ENCODE measurements at regions not wholly inside any gene's neighbourhood (a gene's known extent, or its start where the extent isn't known, plus 50 kb on each side); places are given as distances from the start of the nearest gene placed in this dataset.

GRCh38 chr3:28019740-28020139, 221.7 kb upstream of the CMC1 start:
- H3K27ac ChIP-seq = no peak overlapping the region
- TF ChIP-seq CTCF (IDR thresholded peaks at IDR 0.05; ENCODE audit: low read depth, low read length) = no peak
- no peaks in the 10 kb centered on the region for H3K36me3 ChIP-seq
- no peaks in the 10 kb centered on the region for H3K4me1 ChIP-seq (ENCODE audit: low read depth)
- no peak for DNase-seq (ENCODE audit: low read depth in 1 of 2, low spot score in 1 of 2)
- no peaks in the 10 kb centered on the region for H3K27me3 ChIP-seq
- H3K4me3 ChIP-seq = no peak overlapping the region
- H3K9me3 ChIP-seq (ENCODE audit: low read depth) = no peaks in the 10 kb centered on the region

- no peak overlapping the region for H3K27ac ChIP-seq
- H3K4me3 ChIP-seq = no peak overlapping the region
- H3K9me3 ChIP-seq (ENCODE audit: low read depth) = no peaks in the 10 kb centered on the region
- no peaks in the 10 kb centered on the region for H3K4me1 ChIP-seq (ENCODE audit: low read depth)
- no peak for DNase-seq (ENCODE audit: low read depth in 1 of 2, low spot score in 1 of 2)
- no peaks in the 10 kb centered on the region for H3K27me3 ChIP-seq
- H3K36me3 ChIP-seq = no peaks in the 10 kb centered on the region
- TF ChIP-seq CTCF (IDR thresholded peaks at IDR 0.05; ENCODE audit: low read depth, low read length) = no peak
These were observed 218.5 kb upstream of the CMC1 start for GRCh38 chr3:28022916-28023315.

GRCh38 chr3:28028554-28028953, 212.9 kb upstream of the CMC1 start:
- H3K4me3 ChIP-seq = no peak overlapping the region
- no peaks in the 10 kb centered on the region for H3K36me3 ChIP-seq
- no peaks in the 10 kb centered on the region for H3K4me1 ChIP-seq (ENCODE audit: low read depth)
- no peak for TF ChIP-seq CTCF (IDR thresholded peaks at IDR 0.05; ENCODE audit: low read depth, low read length)
- DNase-seq (ENCODE audit: low read depth in 1 of 2, low spot score in 1 of 2) = no peak
- H3K9me3 ChIP-seq (ENCODE audit: low read depth) = no peaks in the 10 kb centered on the region
- no peaks in the 10 kb centered on the region for H3K27me3 ChIP-seq
- no peak overlapping the region for H3K27ac ChIP-seq

GRCh38 chr3:28033059-28033784, 208.2 kb upstream of the CMC1 start:
- H3K27me3 ChIP-seq = no peaks in the 10 kb centered on the region
- TF ChIP-seq CTCF (IDR thresholded peaks at IDR 0.05; ENCODE audit: low read depth, low read length) = no peak
- no peak overlapping the region for H3K27ac ChIP-seq
- DNase-seq (ENCODE audit: low read depth in 1 of 2, low spot score in 1 of 2) = no peak
- H3K36me3 ChIP-seq = no peaks in the 10 kb centered on the region
- H3K4me3 ChIP-seq = no peak overlapping the region
- H3K4me1 ChIP-seq (ENCODE audit: low read depth) = no peaks in the 10 kb centered on the region
- no peaks in the 10 kb centered on the region for H3K9me3 ChIP-seq (ENCODE audit: low read depth)

GRCh38 chr3:28036599-28037575, 204.5 kb upstream of the CMC1 start:
- no peak for DNase-seq (ENCODE audit: low read depth in 1 of 2, low spot score in 1 of 2)
- no peak for TF ChIP-seq CTCF (IDR thresholded peaks at IDR 0.05; ENCODE audit: low read depth, low read length)
- H3K27ac ChIP-seq = no peak overlapping the region
- no peaks in the 10 kb centered on the region for H3K4me1 ChIP-seq (ENCODE audit: low read depth)
- no peaks in the 10 kb centered on the region for H3K36me3 ChIP-seq
- H3K4me3 ChIP-seq = no peak overlapping the region
- H3K9me3 ChIP-seq (ENCODE audit: low read depth) = no peaks in the 10 kb centered on the region
- H3K27me3 ChIP-seq = no peaks in the 10 kb centered on the region
